ENCODE measurements at regions not wholly inside any gene's neighbourhood (a gene's known extent, or its start where the extent isn't known, plus 50 kb on each side); places are given as distances from the start of the nearest gene placed in this dataset.
"Not testable (repeated sequence)": the region's sequence is repeated elsewhere in the genome, so short reads cannot be mapped to it uniquely, and the experiment has no call there.

- no peak overlapping the region for H3K4me3 ChIP-seq (ENCODE audit: low read depth, low read length)
- TF ChIP-seq CTCF (conservative IDR thresholded peaks at IDR 0.05; ENCODE audit: low read depth, low read length), result no peak
- DNase-seq (ENCODE audit: low read depth), result no peak
Measured at GRCh38 chr2:194822657-194823056, 834.4 kb upstream of the SLC39A10 start.

GRCh38 chr2:194822097-194822496 is 834.9 kb upstream of the SLC39A10 start:
- no peak for DNase-seq (ENCODE audit: low read depth)
- TF ChIP-seq CTCF (conservative IDR thresholded peaks at IDR 0.05; ENCODE audit: low read depth, low read length), result no peak
- H3K4me3 ChIP-seq (ENCODE audit: low read depth, low read length), result no peak overlapping the region

GRCh38 chr2:194819367-194819766 is 837.7 kb upstream of the SLC39A10 start:
- no peak for DNase-seq (ENCODE audit: low read depth)
- H3K4me3 ChIP-seq (ENCODE audit: low read depth, low read length), result no peak overlapping the region
- no peak for TF ChIP-seq CTCF (conservative IDR thresholded peaks at IDR 0.05; ENCODE audit: low read depth, low read length)

- no peak for DNase-seq (ENCODE audit: low read depth)
- TF ChIP-seq CTCF (conservative IDR thresholded peaks at IDR 0.05; ENCODE audit: low read depth, low read length), result no peak
Measured at GRCh38 chr2:194815475-194815874, 841.6 kb upstream of the SLC39A10 start.

GRCh38 chr2:194802589-194802988 is 854.4 kb upstream of the SLC39A10 start:
- H3K4me3 ChIP-seq (ENCODE audit: low read depth, low read length), result no peak overlapping the region
- no peak for DNase-seq (ENCODE audit: low read depth)
- TF ChIP-seq CTCF (conservative IDR thresholded peaks at IDR 0.05; ENCODE audit: low read depth, low read length), result no peak

More at GRCh38 chr2:194815475-194815874, 841.6 kb upstream of the SLC39A10 start:
- no peak overlapping the region for H3K4me3 ChIP-seq (ENCODE audit: low read depth, low read length)

- DNase-seq (ENCODE audit: low read depth); H3K4me3 ChIP-seq (ENCODE audit: low read depth, low read length): not testable (repeated sequence)
Measured at GRCh38 chr2:194787071-194787470, 870.0 kb upstream of the SLC39A10 start.

- not testable (repeated sequence) for DNase-seq (ENCODE audit: low read depth); H3K4me3 ChIP-seq (ENCODE audit: low read depth, low read length)
Measured at GRCh38 chr2:194771394-194771793, 885.6 kb upstream of the SLC39A10 start.

GRCh38 chr2:194769030-194769429 is 888.0 kb upstream of the SLC39A10 start:
- TF ChIP-seq CTCF (conservative IDR thresholded peaks at IDR 0.05; ENCODE audit: low read depth, low read length), result no peak
- DNase-seq (ENCODE audit: low read depth), result no peak
- H3K4me3 ChIP-seq (ENCODE audit: low read depth, low read length), result no peak overlapping the region
